Activated CD8-positive, alpha-beta T cell treated with anti-CD3 and anti-CD28 coated beads for 36 hours (primary cell): ENCODE measurements at regions not wholly inside any gene's neighbourhood (a gene's known extent, or its start where the extent isn't known, plus 50 kb on each side); places are given as distances from the start of the nearest gene placed in this dataset.

ENCODE experiments used
- ATAC-seq: fragments of 200-7000 bp; cut with Tn5 transposase; one replicate; pipeline ENCODE4 v1.10.0; 2021; ENCODE audit warnings: mild to moderate bottlenecking, moderate library complexity
- CTCF ChIA-PET: fragments of 350-600 bp; sonication (Branson Sonifier 250); formaldehyde crosslinking; loops from one replicate; lab custom pipeline; 2021; ENCODE audit warnings: antibody characterized with exemption; lab: Charles Lee
- POLR2A ChIA-PET: fragments of 350-600 bp; sonication (Branson Sonifier 250); formaldehyde crosslinking; loops from one replicate; lab custom pipeline; 2021; ENCODE audit warnings: antibody characterized with exemption; lab: Charles Lee
- DNase-seq: peaks from one replicate; pipeline ENCODE4 v3.0.0-alpha.2; 2020
- H3K27ac Mint-ChIP-seq: one replicate; pipeline ENCODE4 v1.8.0; 2021; ENCODE audit warnings: mild to moderate bottlenecking, mixed read lengths
- H3K27me3 Mint-ChIP-seq: one replicate; pipeline ENCODE4 v1.8.0; 2021; ENCODE audit warnings: mixed read lengths
- H3K36me3 Mint-ChIP-seq: one replicate; pipeline ENCODE4 v1.8.0; 2021; ENCODE audit warnings: low read depth, mixed read lengths
- H3K4me1 Mint-ChIP-seq: one replicate; pipeline ENCODE4 v1.8.0; 2021; ENCODE audit warnings: low read depth, mixed read lengths
- H3K4me3 Mint-ChIP-seq: one replicate; pipeline ENCODE4 v1.8.0; 2021; ENCODE audit warnings: mild to moderate bottlenecking, moderate library complexity, mixed read lengths
- H3K9me3 Mint-ChIP-seq: one replicate; pipeline ENCODE4 v1.8.0; 2021; ENCODE audit warnings: mixed read lengths
- CTCF ChIP-seq: fragments of 200-600 bp; IDR thresholded peaks from one replicate; pipeline ENCODE4 v1.8.0; 2022; ENCODE audit warnings: antibody characterized with exemption, mild to moderate bottlenecking
- intact Hi-C: fragments of 100-400 bp; cut with micrococcal nuclease; formaldehyde crosslinking; loops from one replicate; pipeline ENCODE4 v1.10.0; 2022

- CTCF ChIA-PET: no interaction called here
- Mint-ChIP-seq H3K4me3 (no peak overlapping the region), H3K36me3 (no peaks in the 10 kb centered on the region), H3K27me3 (no peaks in the 10 kb centered on the region), H3K9me3 (peaks cover 2% of the 10 kb centered on the region), H3K27ac (no peak overlapping the region), H3K4me1 (no peaks in the 10 kb centered on the region)
- intact Hi-C loops: no loop called here
- no peak for DNase-seq
- no peak for TF ChIP-seq CTCF
- POLR2A ChIA-PET: no interaction called here
- no peak for ATAC-seq
Observed at GRCh38 chr4:159515314-159516025, 412.6 kb downstream of the RAPGEF2 start.

GRCh38 chr4:159516556-159517140 is 413.8 kb downstream of the RAPGEF2 start:
- CTCF ChIA-PET: no interaction called here
- peaks cover 2% of the 10 kb centered on the region for H3K9me3 Mint-ChIP-seq
- H3K4me1 Mint-ChIP-seq: no peaks in the 10 kb centered on the region
- no peak overlapping the region for H3K27ac Mint-ChIP-seq
- intact Hi-C loops: no loop called here
- POLR2A ChIA-PET: no interaction called here
- H3K27me3 Mint-ChIP-seq: no peaks in the 10 kb centered on the region
- DNase-seq (no peak), ATAC-seq (no peak)
- H3K36me3 Mint-ChIP-seq: no peaks in the 10 kb centered on the region
- no peak for TF ChIP-seq CTCF
- H3K4me3 Mint-ChIP-seq: no peak overlapping the region

- POLR2A ChIA-PET: no interaction called here
Observed at GRCh38 chr4:159520074-159520473, 417.2 kb downstream of the RAPGEF2 start.

GRCh38 chr4:159526172-159526571 is 423.3 kb downstream of the RAPGEF2 start:
- H3K4me3 Mint-ChIP-seq: no peak overlapping the region
- no peak overlapping the region for H3K27ac Mint-ChIP-seq
- ChIA-PET POLR2A (no interaction called here), CTCF (no interaction called here)
- peaks cover 2% of the 10 kb centered on the region for H3K9me3 Mint-ChIP-seq
- intact Hi-C loops: no loop called here
- DNase-seq (no peak), ATAC-seq (no peak)
- H3K4me1 Mint-ChIP-seq: no peaks in the 10 kb centered on the region
- H3K36me3 Mint-ChIP-seq: no peaks in the 10 kb centered on the region
- TF ChIP-seq CTCF: no peak
- H3K27me3 Mint-ChIP-seq: no peaks in the 10 kb centered on the region

More at GRCh38 chr4:159520074-159520473, 417.2 kb downstream of the RAPGEF2 start:
- DNase-seq (no peak), ATAC-seq (no peak)
- H3K27ac Mint-ChIP-seq: no peak overlapping the region
- no peaks in the 10 kb centered on the region for H3K27me3 Mint-ChIP-seq
- intact Hi-C loops: no loop called here
- no peaks in the 10 kb centered on the region for H3K36me3 Mint-ChIP-seq
- no peaks in the 10 kb centered on the region for H3K9me3 Mint-ChIP-seq
- TF ChIP-seq CTCF: no peak
- no peak overlapping the region for H3K4me3 Mint-ChIP-seq
- H3K4me1 Mint-ChIP-seq: no peaks in the 10 kb centered on the region
- CTCF ChIA-PET: no interaction called here

- H3K36me3 Mint-ChIP-seq: no peaks in the 10 kb centered on the region
- POLR2A ChIA-PET: no interaction called here
- no peaks in the 10 kb centered on the region for H3K27me3 Mint-ChIP-seq
- no peak for TF ChIP-seq CTCF
- CTCF ChIA-PET: no interaction called here
- H3K4me3 Mint-ChIP-seq: no peak overlapping the region
- intact Hi-C loops: no loop called here
- no peaks in the 10 kb centered on the region for H3K4me1 Mint-ChIP-seq
- no peak for DNase-seq
- peaks cover 13% of the 10 kb centered on the region for H3K9me3 Mint-ChIP-seq
- ATAC-seq: no peak
- H3K27ac Mint-ChIP-seq: no peak overlapping the region
Observed at GRCh38 chr4:159534655-159535054, 431.8 kb downstream of the RAPGEF2 start.
